ENCODE measurements at regions not wholly inside any gene's neighbourhood (a gene's known extent, or its start where the extent isn't known, plus 50 kb on each side); places are given as distances from the start of the nearest gene placed in this dataset.

- TF ChIP-seq CTCF (IDR thresholded peaks at IDR 0.05; ENCODE audit: poor library complexity) (no peak), EZH2 (IDR thresholded peaks at IDR 0.05; ENCODE audit: borderline replicate concordance) (no peak), EZH2phosphoT487 (IDR thresholded peaks at IDR 0.05; ENCODE audit: low read depth, severe bottlenecking, unreplicated experiment) (no peak)
- 95% methylated on average over 7 of the region's 7 CpGs for WGBS (ENCODE audit: low lambda C conversion rate, missing lambda C conversion rate)
- no peak overlapping the region for H3K27ac ChIP-seq
These were observed 114.8 kb upstream of the MKI67 start for GRCh38 chr10:128241023-128241422.

GRCh38 chr10:128242641-128243040 lies 116.4 kb upstream of the MKI67 start:
- no peaks in the 10 kb centered on the region for H3K36me3 ChIP-seq (replicated peaks; ENCODE audit: insufficient read depth, low read depth)
- H4K20me1 ChIP-seq (ENCODE audit: insufficient read depth, poor library complexity, severe bottlenecking), result no peaks in the 10 kb centered on the region
- no peak for DNase-seq (ENCODE audit: low spot score)
- TF ChIP-seq EZH2 (IDR thresholded peaks at IDR 0.05; ENCODE audit: borderline replicate concordance) (no peak), CTCF (IDR thresholded peaks at IDR 0.05; ENCODE audit: poor library complexity) (no peak), EZH2phosphoT487 (IDR thresholded peaks at IDR 0.05; ENCODE audit: low read depth, severe bottlenecking, unreplicated experiment) (no peak)
- no peaks in the 10 kb centered on the region for H3K4me1 ChIP-seq (ENCODE audit: insufficient read depth)
- WGBS (ENCODE audit: low lambda C conversion rate, missing lambda C conversion rate), result 90% methylated on average over 10 of the region's 10 CpGs
- no peak overlapping the region for H3K4me3 ChIP-seq
- no peaks in the 10 kb centered on the region for H3K27me3 ChIP-seq
- no peak overlapping the region for H3K27ac ChIP-seq
- no peaks in the 10 kb centered on the region for H3K9me3 ChIP-seq (ENCODE audit: low read depth)
- no peaks in the 10 kb centered on the region for H3K9me2 ChIP-seq (replicated peaks; ENCODE audit: insufficient read depth)
- H3K79me2 ChIP-seq, result no peaks in the 10 kb centered on the region
- H3K4me2 ChIP-seq, result no peak overlapping the region
- H2AFZ ChIP-seq, result no peak overlapping the region

More at GRCh38 chr10:128241023-128241422, 114.8 kb upstream of the MKI67 start:
- Histone ChIP-seq H3K4me1 (ENCODE audit: insufficient read depth) (no peaks in the 10 kb centered on the region), H3K4me3 (no peak overlapping the region), H2AFZ (no peak overlapping the region), H3K27me3 (no peaks in the 10 kb centered on the region), H4K20me1 (ENCODE audit: insufficient read depth, poor library complexity, severe bottlenecking) (no peaks in the 10 kb centered on the region), H3K9me2 (replicated peaks; ENCODE audit: insufficient read depth) (no peaks in the 10 kb centered on the region), H3K79me2 (no peaks in the 10 kb centered on the region), H3K9me3 (ENCODE audit: low read depth) (no peaks in the 10 kb centered on the region), H3K36me3 (replicated peaks; ENCODE audit: insufficient read depth, low read depth) (no peaks in the 10 kb centered on the region), H3K4me2 (no peak overlapping the region)
- no peak for DNase-seq (ENCODE audit: low spot score)

GRCh38 chr10:128245026-128245425 lies 118.8 kb upstream of the MKI67 start:
- H3K9me3 ChIP-seq (ENCODE audit: low read depth), result no peaks in the 10 kb centered on the region
- no peaks in the 10 kb centered on the region for H3K27me3 ChIP-seq
- no peaks in the 10 kb centered on the region for H3K79me2 ChIP-seq
- no peaks in the 10 kb centered on the region for H3K9me2 ChIP-seq (replicated peaks; ENCODE audit: insufficient read depth)
- TF ChIP-seq CTCF (IDR thresholded peaks at IDR 0.05; ENCODE audit: poor library complexity) (no peak), EZH2phosphoT487 (IDR thresholded peaks at IDR 0.05; ENCODE audit: low read depth, severe bottlenecking, unreplicated experiment) (no peak), EZH2 (IDR thresholded peaks at IDR 0.05; ENCODE audit: borderline replicate concordance) (no peak)
- no peak overlapping the region for H2AFZ ChIP-seq
- H4K20me1 ChIP-seq (ENCODE audit: insufficient read depth, poor library complexity, severe bottlenecking), result no peaks in the 10 kb centered on the region
- no peaks in the 10 kb centered on the region for H3K36me3 ChIP-seq (replicated peaks; ENCODE audit: insufficient read depth, low read depth)
- no peak overlapping the region for H3K4me2 ChIP-seq
- H3K27ac ChIP-seq, result no peak overlapping the region
- no peak overlapping the region for H3K4me3 ChIP-seq
- no peaks in the 10 kb centered on the region for H3K4me1 ChIP-seq (ENCODE audit: insufficient read depth)
- DNase-seq (ENCODE audit: low spot score), result no peak
- 78% methylated on average over 5 of the region's 5 CpGs for WGBS (ENCODE audit: low lambda C conversion rate, missing lambda C conversion rate)

GRCh38 chr10:128247576-128247975 lies 121.4 kb upstream of the MKI67 start:
- Histone ChIP-seq H3K79me2 (no peaks in the 10 kb centered on the region), H3K27ac (no peak overlapping the region), H3K27me3 (no peaks in the 10 kb centered on the region)

More at GRCh38 chr10:128247576-128247975, 121.4 kb upstream of the MKI67 start:
- Histone ChIP-seq H2AFZ (no peak overlapping the region), H3K9me3 (ENCODE audit: low read depth) (no peaks in the 10 kb centered on the region), H4K20me1 (ENCODE audit: insufficient read depth, poor library complexity, severe bottlenecking) (no peaks in the 10 kb centered on the region), H3K36me3 (replicated peaks; ENCODE audit: insufficient read depth, low read depth) (no peaks in the 10 kb centered on the region), H3K4me2 (no peak overlapping the region), H3K4me1 (ENCODE audit: insufficient read depth) (no peaks in the 10 kb centered on the region), H3K4me3 (no peak overlapping the region), H3K9me2 (replicated peaks; ENCODE audit: insufficient read depth) (no peaks in the 10 kb centered on the region)
- WGBS (ENCODE audit: low lambda C conversion rate, missing lambda C conversion rate), result 98% methylated on average over 8 of the region's 8 CpGs
- TF ChIP-seq CTCF (IDR thresholded peaks at IDR 0.05; ENCODE audit: poor library complexity) (no peak), EZH2phosphoT487 (IDR thresholded peaks at IDR 0.05; ENCODE audit: low read depth, severe bottlenecking, unreplicated experiment) (no peak), EZH2 (IDR thresholded peaks at IDR 0.05; ENCODE audit: borderline replicate concordance) (no peak)
- DNase-seq (ENCODE audit: low spot score), result no peak
